ENCODE measurements at regions not wholly inside any gene's neighbourhood (a gene's known extent, or its start where the extent isn't known, plus 50 kb on each side); places are given as distances from the start of the nearest gene placed in this dataset.
"Not testable (repeated sequence)": the region's sequence is repeated elsewhere in the genome, so short reads cannot be mapped to it uniquely, and the experiment has no call there.

- H3K27ac Mint-ChIP-seq (ENCODE audit: unreplicated experiment); H3K4me3 Mint-ChIP-seq (ENCODE audit: unreplicated experiment); H3K27me3 Mint-ChIP-seq (ENCODE audit: unreplicated experiment); H3K36me3 Mint-ChIP-seq (ENCODE audit: unreplicated experiment); H3K9me3 Mint-ChIP-seq (ENCODE audit: unreplicated experiment); H3K4me1 Mint-ChIP-seq (ENCODE audit: unreplicated experiment): not testable (repeated sequence)
- DNase-seq (ENCODE audit: extremely low spot score, unreplicated experiment), result peak; percentile 64
Observed at GRCh38 chr15:21174761-21175160, 265.5 kb downstream of the POTEB3 start.

DNA sequence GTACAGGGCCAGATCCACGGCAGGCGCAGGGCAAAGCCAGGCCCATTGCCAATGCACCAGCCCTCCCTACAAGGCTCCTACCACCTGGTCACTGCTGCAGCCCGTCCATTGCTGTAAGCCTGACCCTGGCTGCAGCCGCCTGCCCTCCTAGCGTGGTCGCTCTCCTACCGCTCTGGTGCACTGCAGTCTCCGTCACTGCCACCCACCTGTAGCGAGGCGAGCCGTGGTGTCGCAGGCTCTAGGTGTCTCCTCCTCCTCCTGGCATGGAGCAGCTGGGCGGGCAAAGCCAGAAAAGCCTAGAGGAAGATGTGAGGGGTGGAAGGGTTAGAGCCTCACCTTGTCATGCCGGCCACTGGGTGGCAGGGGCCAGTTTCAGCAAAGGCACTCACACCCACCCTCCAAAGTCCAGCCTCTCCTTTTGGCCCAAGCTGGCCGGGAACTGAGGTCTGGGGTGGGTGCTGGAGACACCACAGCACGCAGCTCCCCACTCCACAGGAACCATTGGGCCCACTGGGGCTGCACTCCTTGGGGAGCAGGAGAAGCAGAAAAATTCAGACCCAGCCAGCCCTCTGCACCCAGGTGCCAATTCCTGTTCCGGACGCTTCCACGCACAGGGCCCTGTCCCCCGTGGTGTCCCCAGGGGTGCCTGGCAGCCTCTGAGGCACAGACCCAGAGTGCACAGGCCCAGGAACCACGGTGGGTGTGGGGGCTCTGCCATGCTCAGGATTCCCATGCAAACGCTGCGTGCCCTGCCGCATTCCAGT lies 285.3 kb upstream of the POTEB2 start:
- DNase-seq (ENCODE audit: extremely low spot score, unreplicated experiment), result peak; percentile 70
- not testable (repeated sequence) for H3K27ac Mint-ChIP-seq (ENCODE audit: unreplicated experiment); H3K9me3 Mint-ChIP-seq (ENCODE audit: unreplicated experiment); H3K27me3 Mint-ChIP-seq (ENCODE audit: unreplicated experiment); H3K4me3 Mint-ChIP-seq (ENCODE audit: unreplicated experiment); H3K4me1 Mint-ChIP-seq (ENCODE audit: unreplicated experiment); H3K36me3 Mint-ChIP-seq (ENCODE audit: unreplicated experiment)

GRCh38 chr15:21148136-21148535 lies 282.0 kb upstream of the POTEB2 start:
- H3K27me3 Mint-ChIP-seq (ENCODE audit: unreplicated experiment); H3K4me1 Mint-ChIP-seq (ENCODE audit: unreplicated experiment); H3K27ac Mint-ChIP-seq (ENCODE audit: unreplicated experiment); H3K36me3 Mint-ChIP-seq (ENCODE audit: unreplicated experiment); H3K4me3 Mint-ChIP-seq (ENCODE audit: unreplicated experiment); H3K9me3 Mint-ChIP-seq (ENCODE audit: unreplicated experiment): not testable (repeated sequence)
- DNase-seq (ENCODE audit: extremely low spot score, unreplicated experiment), result peak; percentile 83

- not testable (repeated sequence) for H3K27ac Mint-ChIP-seq (ENCODE audit: unreplicated experiment); H3K36me3 Mint-ChIP-seq (ENCODE audit: unreplicated experiment); H3K4me3 Mint-ChIP-seq (ENCODE audit: unreplicated experiment); H3K9me3 Mint-ChIP-seq (ENCODE audit: unreplicated experiment); H3K4me1 Mint-ChIP-seq (ENCODE audit: unreplicated experiment); DNase-seq (ENCODE audit: extremely low spot score, unreplicated experiment); H3K27me3 Mint-ChIP-seq (ENCODE audit: unreplicated experiment)
Observed at GRCh38 chr15:21133893-21134292, 267.8 kb upstream of the POTEB2 start.

DNA sequence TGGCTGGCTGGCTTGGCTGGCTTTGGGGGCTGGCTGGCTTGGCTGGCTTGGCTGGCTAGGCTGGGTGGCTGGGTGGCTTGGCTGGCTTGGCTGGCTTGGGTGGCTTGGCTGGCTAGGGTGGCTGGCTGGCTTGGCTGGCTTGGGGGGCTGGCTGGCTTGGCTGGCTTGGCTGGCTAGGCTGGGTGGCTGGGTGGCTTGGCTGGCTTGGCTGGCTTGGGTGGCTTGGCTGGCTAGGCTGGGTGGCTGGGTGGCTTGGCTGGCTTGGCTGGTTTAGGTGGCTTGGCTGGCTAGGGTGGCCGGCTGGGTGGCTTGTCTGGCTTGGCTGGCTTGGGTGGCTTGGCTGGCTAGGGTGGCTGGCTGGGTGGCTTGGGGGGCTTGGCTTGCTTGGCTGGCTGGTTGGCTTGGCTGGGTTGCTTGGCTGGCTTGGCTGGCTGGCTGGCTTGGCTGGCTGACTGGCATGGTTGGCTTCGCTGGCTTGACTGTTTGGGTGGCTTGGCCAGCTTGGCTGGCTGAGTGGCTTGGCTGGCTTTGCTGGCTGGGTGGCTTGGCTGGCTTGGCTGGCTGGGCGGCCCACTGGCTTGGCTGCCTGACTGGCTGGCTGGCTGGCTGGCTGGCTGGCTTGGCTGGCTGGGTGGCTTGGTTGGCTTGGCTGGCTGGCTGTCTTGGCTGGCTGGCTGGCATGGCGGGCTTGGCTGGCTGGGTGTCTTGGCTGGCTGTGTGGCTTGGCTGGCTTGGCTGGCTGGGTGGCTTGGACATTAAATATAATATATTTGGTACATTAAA lies 246.3 kb upstream of the POTEB2 start:
- not testable (repeated sequence) for H3K4me3 Mint-ChIP-seq (ENCODE audit: unreplicated experiment); H3K9me3 Mint-ChIP-seq (ENCODE audit: unreplicated experiment); H3K36me3 Mint-ChIP-seq (ENCODE audit: unreplicated experiment); H3K27me3 Mint-ChIP-seq (ENCODE audit: unreplicated experiment); H3K27ac Mint-ChIP-seq (ENCODE audit: unreplicated experiment); H3K4me1 Mint-ChIP-seq (ENCODE audit: unreplicated experiment)
- DNase-seq (ENCODE audit: extremely low spot score, unreplicated experiment), result peak; percentile 88

GRCh38 chr15:21111861-21112260 lies 245.7 kb upstream of the POTEB2 start:
- H3K4me3 Mint-ChIP-seq (ENCODE audit: unreplicated experiment); H3K27me3 Mint-ChIP-seq (ENCODE audit: unreplicated experiment); H3K9me3 Mint-ChIP-seq (ENCODE audit: unreplicated experiment); H3K27ac Mint-ChIP-seq (ENCODE audit: unreplicated experiment); H3K36me3 Mint-ChIP-seq (ENCODE audit: unreplicated experiment); H3K4me1 Mint-ChIP-seq (ENCODE audit: unreplicated experiment): not testable (repeated sequence)
- peak; percentile 94 for DNase-seq (ENCODE audit: extremely low spot score, unreplicated experiment)

DNA sequence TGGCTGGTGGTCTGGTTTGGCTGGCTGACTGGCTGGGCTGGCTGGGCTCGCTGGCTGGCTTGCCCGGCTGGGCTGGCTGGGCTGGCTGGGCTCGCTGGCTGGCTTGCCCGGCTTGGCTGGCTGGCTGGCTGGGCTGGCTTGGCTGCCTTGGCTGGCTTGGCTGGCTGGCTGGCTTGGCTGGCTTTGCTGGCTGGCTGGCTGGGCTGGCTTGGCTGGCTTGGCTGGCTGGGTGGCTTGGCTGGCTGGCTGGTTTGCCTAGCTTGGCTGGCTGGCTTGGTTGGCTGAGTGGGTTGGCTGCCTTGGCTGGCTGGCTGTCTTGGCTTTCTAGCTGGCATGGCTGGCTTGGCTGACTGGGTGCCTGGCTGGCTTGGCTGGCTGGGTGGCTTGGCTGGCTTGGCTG lies 245.1 kb upstream of the POTEB2 start:
- not testable (repeated sequence) for H3K4me3 Mint-ChIP-seq (ENCODE audit: unreplicated experiment)

GRCh38 chr15:21110187-21110804 lies 244.2 kb upstream of the POTEB2 start:
- not testable (repeated sequence) for H3K4me1 Mint-ChIP-seq (ENCODE audit: unreplicated experiment); H3K4me3 Mint-ChIP-seq (ENCODE audit: unreplicated experiment); H3K9me3 Mint-ChIP-seq (ENCODE audit: unreplicated experiment); H3K27me3 Mint-ChIP-seq (ENCODE audit: unreplicated experiment); H3K36me3 Mint-ChIP-seq (ENCODE audit: unreplicated experiment); H3K27ac Mint-ChIP-seq (ENCODE audit: unreplicated experiment)
- DNase-seq (ENCODE audit: extremely low spot score, unreplicated experiment), result peak; percentile 99

More for the DNA sequence above, 245.1 kb upstream of the POTEB2 start:
- H3K27me3 Mint-ChIP-seq (ENCODE audit: unreplicated experiment); H3K36me3 Mint-ChIP-seq (ENCODE audit: unreplicated experiment); H3K27ac Mint-ChIP-seq (ENCODE audit: unreplicated experiment); H3K9me3 Mint-ChIP-seq (ENCODE audit: unreplicated experiment); H3K4me1 Mint-ChIP-seq (ENCODE audit: unreplicated experiment): not testable (repeated sequence)
- DNase-seq (ENCODE audit: extremely low spot score, unreplicated experiment), result peak; percentile 85

GRCh38 chr15:21108384-21108783 lies 242.3 kb upstream of the POTEB2 start:
- not testable (repeated sequence) for H3K36me3 Mint-ChIP-seq (ENCODE audit: unreplicated experiment); H3K4me1 Mint-ChIP-seq (ENCODE audit: unreplicated experiment); H3K27me3 Mint-ChIP-seq (ENCODE audit: unreplicated experiment)

GRCh38 chr15:21107399-21108381 lies 241.6 kb upstream of the POTEB2 start:
- not testable (repeated sequence) for H3K4me1 Mint-ChIP-seq (ENCODE audit: unreplicated experiment); H3K27ac Mint-ChIP-seq (ENCODE audit: unreplicated experiment); H3K27me3 Mint-ChIP-seq (ENCODE audit: unreplicated experiment); H3K36me3 Mint-ChIP-seq (ENCODE audit: unreplicated experiment); H3K9me3 Mint-ChIP-seq (ENCODE audit: unreplicated experiment); H3K4me3 Mint-ChIP-seq (ENCODE audit: unreplicated experiment)
- DNase-seq (ENCODE audit: extremely low spot score, unreplicated experiment), result peak; percentile 97

More at GRCh38 chr15:21108384-21108783, 242.3 kb upstream of the POTEB2 start:
- H3K4me3 Mint-ChIP-seq (ENCODE audit: unreplicated experiment); H3K27ac Mint-ChIP-seq (ENCODE audit: unreplicated experiment); H3K9me3 Mint-ChIP-seq (ENCODE audit: unreplicated experiment); DNase-seq (ENCODE audit: extremely low spot score, unreplicated experiment): not testable (repeated sequence)

DNA sequence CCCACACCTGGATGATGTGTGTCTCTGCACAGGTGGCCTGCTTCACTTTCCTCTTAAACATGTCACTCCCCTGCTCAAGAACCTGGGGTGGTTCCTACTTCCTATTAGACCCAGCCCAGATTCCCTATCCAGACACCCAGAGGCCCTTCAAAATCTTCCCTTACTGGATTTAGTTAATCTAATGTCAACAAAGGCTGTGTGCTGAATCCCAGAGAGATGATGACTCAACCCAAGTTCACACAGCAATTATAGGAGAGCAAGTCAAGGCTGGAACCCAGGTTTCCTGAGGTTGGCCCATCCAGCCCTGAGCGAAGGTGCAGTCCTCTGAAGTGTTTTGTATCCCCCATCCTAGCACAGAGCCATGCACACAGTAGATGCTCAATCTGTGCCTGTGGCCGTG lies 230.5 kb upstream of the POTEB2 start:
- H3K4me1 Mint-ChIP-seq (ENCODE audit: unreplicated experiment); H3K27ac Mint-ChIP-seq (ENCODE audit: unreplicated experiment); H3K36me3 Mint-ChIP-seq (ENCODE audit: unreplicated experiment); H3K27me3 Mint-ChIP-seq (ENCODE audit: unreplicated experiment); H3K9me3 Mint-ChIP-seq (ENCODE audit: unreplicated experiment); H3K4me3 Mint-ChIP-seq (ENCODE audit: unreplicated experiment); DNase-seq (ENCODE audit: extremely low spot score, unreplicated experiment): not testable (repeated sequence)
